ENCODE measurements at regions not wholly inside any gene's neighbourhood (a gene's known extent, or its start where the extent isn't known, plus 50 kb on each side); places are given as distances from the start of the nearest gene placed in this dataset.

DNA sequence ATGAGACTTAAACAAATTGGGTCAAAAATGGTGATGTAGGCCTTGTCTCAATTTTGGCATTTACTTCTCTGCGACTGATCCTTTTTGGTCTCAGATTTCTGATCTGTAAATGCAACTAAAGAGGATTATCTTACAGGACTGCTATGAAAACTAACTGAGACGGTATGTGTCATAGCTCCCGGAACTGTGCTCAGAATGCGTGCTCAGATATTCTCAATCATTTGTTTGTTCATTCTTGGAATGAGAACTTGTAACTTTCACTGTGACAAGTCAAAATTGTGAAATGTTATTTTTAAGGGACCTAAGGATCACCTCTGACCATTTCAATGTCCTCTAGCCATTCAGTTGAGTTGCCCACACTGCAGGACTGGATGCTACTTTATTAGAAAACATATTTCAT, 498.2 kb upstream of the PIK3C3 start:
- BruUV-seq (replicated peaks): no TSS peak
- no peaks in the 10 kb centered on the region for H3K9me3 ChIP-seq (replicated peaks; ENCODE audit: control insufficient read depth, insufficient read depth, low read length)
- no peak overlapping the region for H3K4me2 ChIP-seq (ENCODE audit: control insufficient read depth, insufficient read depth)
- DNase-seq (ENCODE audit: low read depth, low spot score) (no peak), FAIRE-seq (no peak), ATAC-seq (no peak)
- H3K4me1 ChIP-seq (ENCODE audit: control insufficient read depth, insufficient read depth, low read length): no peaks in the 10 kb centered on the region
- ChIA-PET SMC1A (ENCODE audit: uncharacterized antibody, unreplicated experiment) (no interaction called here), POLR2A (no interaction called here), CTCF (no interaction called here), RAD21 (ENCODE audit: unreplicated experiment) (no interaction called here)
- H3K27ac ChIP-seq (ENCODE audit: control insufficient read depth, insufficient read depth): no peak overlapping the region
- WGBS (ENCODE audit: insufficient coverage, insufficient replicate concordance, low lambda C conversion rate, missing lambda C conversion rate): 38% methylated on average over 4 of the region's 4 CpGs
- no peak overlapping the region for H3K9ac ChIP-seq (ENCODE audit: control insufficient read depth, insufficient read depth, low read length)
- no peak overlapping the region for H3K4me3 ChIP-seq
- H3K36me3 ChIP-seq (ENCODE audit: control insufficient read depth in 2 of 2, insufficient read depth in 2 of 2, low read length in 1 of 2): no peaks in the 10 kb centered on the region
- no peaks in the 10 kb centered on the region for H4K20me1 ChIP-seq (ENCODE audit: control insufficient read depth, insufficient read depth)
- in situ Hi-C loops (cut with MboI): no loop called here
- no peak overlapping the region for H2AFZ ChIP-seq (ENCODE audit: control insufficient read depth, low read depth, low read length)
- H3K27me3 ChIP-seq (replicated peaks in 1 of 2; ENCODE audit: control insufficient read depth in 2 of 2, insufficient read depth in 2 of 2, low read length in 1 of 2): no peaks in the 10 kb centered on the region
- intact Hi-C loops (cut with micrococcal nuclease; ENCODE audit: unreplicated experiment): no loop called here
- no peaks in the 10 kb centered on the region for H3K79me2 ChIP-seq (ENCODE audit: control insufficient read depth, insufficient read depth, low read length)
- TF ChIP-seq IKZF2 (IDR thresholded peaks at IDR 0.05) (no peak), BHLHE40 (IDR thresholded peaks at IDR 0.05; ENCODE audit: borderline replicate concordance in 1 of 2, low read depth in 2 of 2, low read length in 1 of 2) (no peak), KAT2A (conservative IDR thresholded peaks at IDR 0.05; ENCODE audit: control insufficient read depth, low read depth, low read length) (no peak), RUNX3 (IDR thresholded peaks at IDR 0.05; ENCODE audit: low read length) (no peak), SP1 (IDR thresholded peaks at IDR 0.05; ENCODE audit: low read depth, low read length) (no peak), SUZ12 (IDR thresholded peaks at IDR 0.05; ENCODE audit: unreplicated experiment) (no peak)
- TF ChIP-seq, protein P1, sequence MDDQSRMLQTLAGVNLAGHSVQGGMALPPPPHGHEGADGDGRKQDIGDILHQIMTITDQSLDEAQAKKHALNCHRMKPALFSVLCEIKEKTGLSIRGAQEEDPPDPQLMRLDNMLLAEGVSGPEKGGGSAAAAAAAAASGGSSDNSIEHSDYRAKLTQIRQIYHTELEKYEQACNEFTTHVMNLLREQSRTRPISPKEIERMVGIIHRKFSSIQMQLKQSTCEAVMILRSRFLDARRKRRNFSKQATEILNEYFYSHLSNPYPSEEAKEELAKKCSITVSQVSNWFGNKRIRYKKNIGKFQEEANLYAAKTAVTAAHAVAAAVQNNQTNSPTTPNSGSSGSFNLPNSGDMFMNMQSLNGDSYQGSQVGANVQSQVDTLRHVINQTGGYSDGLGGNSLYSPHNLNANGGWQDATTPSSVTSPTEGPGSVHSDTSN (IDR thresholded peaks at IDR 0.05; ENCODE audit: insufficient replicate concordance, low read depth, low read length): no peak
- TF ChIP-seq, protein P2, sequence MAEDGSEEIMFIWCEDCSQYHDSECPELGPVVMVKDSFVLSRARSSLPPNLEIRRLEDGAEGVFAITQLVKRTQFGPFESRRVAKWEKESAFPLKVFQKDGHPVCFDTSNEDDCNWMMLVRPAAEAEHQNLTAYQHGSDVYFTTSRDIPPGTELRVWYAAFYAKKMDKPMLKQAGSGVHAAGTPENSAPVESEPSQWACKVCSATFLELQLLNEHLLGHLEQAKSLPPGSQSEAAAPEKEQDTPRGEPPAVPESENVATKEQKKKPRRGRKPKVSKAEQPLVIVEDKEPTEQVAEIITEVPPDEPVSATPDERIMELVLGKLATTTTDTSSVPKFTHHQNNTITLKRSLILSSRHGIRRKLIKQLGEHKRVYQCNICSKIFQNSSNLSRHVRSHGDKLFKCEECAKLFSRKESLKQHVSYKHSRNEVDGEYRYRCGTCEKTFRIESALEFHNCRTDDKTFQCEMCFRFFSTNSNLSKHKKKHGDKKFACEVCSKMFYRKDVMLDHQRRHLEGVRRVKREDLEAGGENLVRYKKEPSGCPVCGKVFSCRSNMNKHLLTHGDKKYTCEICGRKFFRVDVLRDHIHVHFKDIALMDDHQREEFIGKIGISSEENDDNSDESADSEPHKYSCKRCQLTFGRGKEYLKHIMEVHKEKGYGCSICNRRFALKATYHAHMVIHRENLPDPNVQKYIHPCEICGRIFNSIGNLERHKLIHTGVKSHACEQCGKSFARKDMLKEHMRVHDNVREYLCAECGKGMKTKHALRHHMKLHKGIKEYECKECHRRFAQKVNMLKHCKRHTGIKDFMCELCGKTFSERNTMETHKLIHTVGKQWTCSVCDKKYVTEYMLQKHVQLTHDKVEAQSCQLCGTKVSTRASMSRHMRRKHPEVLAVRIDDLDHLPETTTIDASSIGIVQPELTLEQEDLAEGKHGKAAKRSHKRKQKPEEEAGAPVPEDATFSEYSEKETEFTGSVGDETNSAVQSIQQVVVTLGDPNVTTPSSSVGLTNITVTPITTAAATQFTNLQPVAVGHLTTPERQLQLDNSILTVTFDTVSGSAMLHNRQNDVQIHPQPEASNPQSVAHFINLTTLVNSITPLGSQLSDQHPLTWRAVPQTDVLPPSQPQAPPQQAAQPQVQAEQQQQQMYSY (CRISPR knock-in tag; IDR thresholded peaks at IDR 0.05): no peak
- TF ChIP-seq, protein P3, sequence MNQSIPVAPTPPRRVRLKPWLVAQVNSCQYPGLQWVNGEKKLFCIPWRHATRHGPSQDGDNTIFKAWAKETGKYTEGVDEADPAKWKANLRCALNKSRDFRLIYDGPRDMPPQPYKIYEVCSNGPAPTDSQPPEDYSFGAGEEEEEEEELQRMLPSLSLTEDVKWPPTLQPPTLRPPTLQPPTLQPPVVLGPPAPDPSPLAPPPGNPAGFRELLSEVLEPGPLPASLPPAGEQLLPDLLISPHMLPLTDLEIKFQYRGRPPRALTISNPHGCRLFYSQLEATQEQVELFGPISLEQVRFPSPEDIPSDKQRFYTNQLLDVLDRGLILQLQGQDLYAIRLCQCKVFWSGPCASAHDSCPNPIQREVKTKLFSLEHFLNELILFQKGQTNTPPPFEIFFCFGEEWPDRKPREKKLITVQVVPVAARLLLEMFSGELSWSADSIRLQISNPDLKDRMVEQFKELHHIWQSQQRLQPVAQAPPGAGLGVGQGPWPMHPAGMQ (IDR thresholded peaks at IDR 0.05; ENCODE audit: borderline replicate concordance): no peak
- TF ChIP-seq, protein P4, sequence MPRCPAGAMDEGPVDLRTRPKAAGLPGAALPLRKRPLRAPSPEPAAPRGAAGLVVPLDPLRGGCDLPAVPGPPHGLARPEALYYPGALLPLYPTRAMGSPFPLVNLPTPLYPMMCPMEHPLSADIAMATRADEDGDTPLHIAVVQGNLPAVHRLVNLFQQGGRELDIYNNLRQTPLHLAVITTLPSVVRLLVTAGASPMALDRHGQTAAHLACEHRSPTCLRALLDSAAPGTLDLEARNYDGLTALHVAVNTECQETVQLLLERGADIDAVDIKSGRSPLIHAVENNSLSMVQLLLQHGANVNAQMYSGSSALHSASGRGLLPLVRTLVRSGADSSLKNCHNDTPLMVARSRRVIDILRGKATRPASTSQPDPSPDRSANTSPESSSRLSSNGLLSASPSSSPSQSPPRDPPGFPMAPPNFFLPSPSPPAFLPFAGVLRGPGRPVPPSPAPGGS (IDR thresholded peaks at IDR 0.05; ENCODE audit: borderline replicate concordance, insufficient read depth, low read depth, low read length, poor library complexity, severe bottlenecking): no peak
- TF ChIP-seq, protein P5, sequence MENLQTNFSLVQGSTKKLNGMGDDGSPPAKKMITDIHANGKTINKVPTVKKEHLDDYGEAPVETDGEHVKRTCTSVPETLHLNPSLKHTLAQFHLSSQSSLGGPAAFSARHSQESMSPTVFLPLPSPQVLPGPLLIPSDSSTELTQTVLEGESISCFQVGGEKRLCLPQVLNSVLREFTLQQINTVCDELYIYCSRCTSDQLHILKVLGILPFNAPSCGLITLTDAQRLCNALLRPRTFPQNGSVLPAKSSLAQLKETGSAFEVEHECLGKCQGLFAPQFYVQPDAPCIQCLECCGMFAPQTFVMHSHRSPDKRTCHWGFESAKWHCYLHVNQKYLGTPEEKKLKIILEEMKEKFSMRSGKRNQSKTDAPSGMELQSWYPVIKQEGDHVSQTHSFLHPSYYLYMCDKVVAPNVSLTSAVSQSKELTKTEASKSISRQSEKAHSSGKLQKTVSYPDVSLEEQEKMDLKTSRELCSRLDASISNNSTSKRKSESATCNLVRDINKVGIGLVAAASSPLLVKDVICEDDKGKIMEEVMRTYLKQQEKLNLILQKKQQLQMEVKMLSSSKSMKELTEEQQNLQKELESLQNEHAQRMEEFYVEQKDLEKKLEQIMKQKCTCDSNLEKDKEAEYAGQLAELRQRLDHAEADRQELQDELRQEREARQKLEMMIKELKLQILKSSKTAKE (IDR thresholded peaks at IDR 0.05; ENCODE audit: low read depth, poor library complexity, severe bottlenecking): no peak
- TF ChIP-seq, protein P6, sequence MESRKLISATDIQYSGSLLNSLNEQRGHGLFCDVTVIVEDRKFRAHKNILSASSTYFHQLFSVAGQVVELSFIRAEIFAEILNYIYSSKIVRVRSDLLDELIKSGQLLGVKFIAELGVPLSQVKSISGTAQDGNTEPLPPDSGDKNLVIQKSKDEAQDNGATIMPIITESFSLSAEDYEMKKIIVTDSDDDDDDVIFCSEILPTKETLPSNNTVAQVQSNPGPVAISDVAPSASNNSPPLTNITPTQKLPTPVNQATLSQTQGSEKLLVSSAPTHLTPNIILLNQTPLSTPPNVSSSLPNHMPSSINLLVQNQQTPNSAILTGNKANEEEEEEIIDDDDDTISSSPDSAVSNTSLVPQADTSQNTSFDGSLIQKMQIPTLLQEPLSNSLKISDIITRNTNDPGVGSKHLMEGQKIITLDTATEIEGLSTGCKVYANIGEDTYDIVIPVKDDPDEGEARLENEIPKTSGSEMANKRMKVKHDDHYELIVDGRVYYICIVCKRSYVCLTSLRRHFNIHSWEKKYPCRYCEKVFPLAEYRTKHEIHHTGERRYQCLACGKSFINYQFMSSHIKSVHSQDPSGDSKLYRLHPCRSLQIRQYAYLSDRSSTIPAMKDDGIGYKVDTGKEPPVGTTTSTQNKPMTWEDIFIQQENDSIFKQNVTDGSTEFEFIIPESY (IDR thresholded peaks at IDR 0.05): no peak

Measured in GM12878 (cell line).